K562 (cell line): ENCODE measurements at regions not wholly inside any gene's neighbourhood (a gene's known extent, or its start where the extent isn't known, plus 50 kb on each side); places are given as distances from the start of the nearest gene placed in this dataset.

Source experiments
- ATAC-seq: fragments of 200-7000 bp; cut with Tn5 transposase; 3 replicates; pipeline ENCODE4 v1.9.1; 2020; ENCODE audit warnings: moderate library complexity
- BruUV-seq: library from RNA; stranded (reverse); fragments of 400-500 nt; replicated peaks from 2 replicates; lab custom pipeline; 2021; lab: Mats Ljungman, UMichigan
- CTCF ChIA-PET: fragments of 300-600 bp; formaldehyde crosslinking; extraction: SDS; loops from one replicate; lab custom pipeline; 2021; ENCODE audit warnings: low intra/inter-chr PET ratio; lab: Yijun Ruan, JAX
- POLR2A ChIA-PET: fragments of 300-600, 350-650 bp; sonication (Branson Sonifier 250); formaldehyde crosslinking; extraction: SDS; loops from one replicate; lab custom pipeline; 2021; ENCODE audit warnings: antibody characterized with exemption, inconsistent platforms; lab: Yijun Ruan, JAX
- DNase-seq, 4 experiments: peaks; one replicate each; pipeline versions ENCODE4 v3.0.0 to v3.0.0-alpha.2; 2011 to 2018; ENCODE audit warnings: low spot score in 3 of 4, mixed read lengths in 3 of 4; ENCODE audit errors: extremely low read depth in 1 of 4
- FAIRE-seq: peaks from 2 replicates; lab custom pipeline; 2011; peaks lifted over from hg19 to GRCh38; lab: Jason Lieb, UNC
- H2AFZ ChIP-seq: 2 replicates; pipeline ENCODE4 v1.6.0; 2011; ENCODE audit warnings: low read depth, low read length, control low read depth, inconsistent platforms
- H3K27ac ChIP-seq: fragments of 200-600 bp; 3 replicates; pipeline ENCODE4 v1.8.0; 2011; ENCODE audit warnings: low read depth, mild to moderate bottlenecking, control low read depth, inconsistent platforms, low read length, moderate library complexity, mixed read lengths; ENCODE audit errors: extremely low read depth
- H3K27me3 ChIP-seq, 2 experiments: fragments of 300-600 bp in 1 of 2; 2 replicates in 1 of 2; 3 replicates in 1 of 2; pipeline versions ENCODE4 v1.6.0 to v1.8.0; 2011; ENCODE audit warnings: inconsistent platforms in 2 of 2, low read length in 2 of 2, mild to moderate bottlenecking in 1 of 2, mixed read lengths in 1 of 2, moderate library complexity in 1 of 2; ENCODE audit not compliant: control insufficient read depth in 2 of 2, insufficient read depth in 2 of 2
- H3K36me3 ChIP-seq: fragments of 300-600 bp; 3 replicates; pipeline ENCODE4 v1.8.0; 2011; ENCODE audit warnings: mild to moderate bottlenecking, low read length, inconsistent platforms; ENCODE audit not compliant: control insufficient read depth, insufficient read depth
- H3K4me1 ChIP-seq, 2 experiments: fragments of 200-600 bp in 1 of 2; replicated peaks in 1 of 2; 2 replicates in 1 of 2; 3 replicates in 1 of 2; pipeline versions ENCODE4 v1.5.1 to v1.8.0; 2011; ENCODE audit warnings: inconsistent platforms in 2 of 2, low read length in 2 of 2, mild to moderate bottlenecking in 1 of 2, mixed read lengths in 1 of 2, moderate library complexity in 1 of 2; ENCODE audit not compliant: control insufficient read depth in 2 of 2, insufficient read depth in 2 of 2
- H3K4me2 ChIP-seq: 2 replicates; pipeline ENCODE4 v1.6.1; 2011; ENCODE audit warnings: low read length, control low read depth, inconsistent platforms, mixed read lengths; ENCODE audit not compliant: insufficient read depth
- H3K4me3 ChIP-seq: fragments of 200-600 bp; sonication (generic), shearing (Covaris generic); 2 replicates; pipeline ENCODE4 v1.5.1; 2016; ENCODE audit warnings: control low read depth, inconsistent platforms
- H3K79me2 ChIP-seq: fragments of 200-600 bp; 3 replicates; pipeline ENCODE4 v1.8.0; 2011; ENCODE audit warnings: low read length, inconsistent platforms; ENCODE audit not compliant: control insufficient read depth, insufficient read depth
- H3K9ac ChIP-seq, 2 experiments: 2 replicates each; pipeline versions ENCODE4 v1.6.0 to v1.6.1; 2011; ENCODE audit warnings: low read depth in 2 of 2, low read length in 2 of 2, control low read depth in 1 of 2, inconsistent platforms in 1 of 2, mild to moderate bottlenecking in 1 of 2, mixed read lengths in 1 of 2; ENCODE audit not compliant: insufficient read depth in 1 of 2
- H3K9me1 ChIP-seq: one replicate; pipeline ENCODE4 v1.6.0; 2011; ENCODE audit warnings: inconsistent platforms, mild to moderate bottlenecking, low read length, moderate library complexity; ENCODE audit not compliant: control insufficient read depth, insufficient read depth
- H3K9me3 ChIP-seq: replicated peaks from 2 replicates; pipeline ENCODE4 v1.5.1; 2011; ENCODE audit warnings: low read depth, low read length, inconsistent platforms; ENCODE audit not compliant: control insufficient read depth, insufficient read depth
- H4K20me1 ChIP-seq: replicated peaks from 2 replicates; pipeline ENCODE4 v1.6.1; 2011; ENCODE audit warnings: low read length, inconsistent platforms, mixed read lengths; ENCODE audit not compliant: control insufficient read depth, insufficient read depth
- BRCA1 ChIP-seq, 2 experiments: fragments of 450-650 bp in 1 of 2; sonication (generic) in 1 of 2; formaldehyde crosslinking in 1 of 2; IDR thresholded peaks; 2 replicates each; pipeline versions ENCODE4 v1.5.0 to v1.6.1; 2017 to 2020; ENCODE audit warnings: mild to moderate bottlenecking in 1 of 2, missing genetic modification reagents in 1 of 2
- FOS ChIP-seq: IDR thresholded peaks from 3 replicates; pipeline ENCODE4 v1.6.1; 2011; ENCODE audit not compliant: insufficient read length; ENCODE audit errors: extremely low read depth
- FOXA1 ChIP-seq: fragments of 450-650 bp; IDR thresholded peaks from 2 replicates; pipeline ENCODE4 v1.6.1; 2016; ENCODE audit warnings: mild to moderate bottlenecking, borderline replicate concordance
- HDAC1 ChIP-seq, 2 experiments: fragments of 450-650 bp; IDR thresholded peaks; 2 replicates each; pipeline ENCODE4 v1.6.1; 2016 to 2017; ENCODE audit warnings: inconsistent platforms in 1 of 2, mild to moderate bottlenecking in 1 of 2, moderate library complexity in 1 of 2
- HDAC3 ChIP-seq: fragments of 450-650 bp; IDR thresholded peaks from 2 replicates; pipeline ENCODE4 v1.6.1; 2018; ENCODE audit warnings: borderline replicate concordance, mild to moderate bottlenecking, moderate library complexity; ENCODE audit not compliant: partially characterized antibody
- KAT8 ChIP-seq: fragments of 450-650 bp; IDR thresholded peaks from 2 replicates; pipeline ENCODE4 v1.6.1; 2016; ENCODE audit warnings: low read depth, mild to moderate bottlenecking
- LARP7 ChIP-seq: fragments of 450-650 bp; IDR thresholded peaks from 2 replicates; pipeline ENCODE4 v1.6.1; 2016
- NR2C1 ChIP-seq, 2 experiments: fragments of 450-650 bp; IDR thresholded peaks; 2 replicates each; pipeline ENCODE4 v1.6.1; 2017; ENCODE audit warnings: mild to moderate bottlenecking in 2 of 2, antibody characterized with exemption in 1 of 2, inconsistent platforms in 1 of 2, missing compliant biosample characterization in 1 of 2, missing genetic modification characterization in 1 of 2
- PTBP1 ChIP-seq: fragments of 200-400 bp; formaldehyde crosslinking; IDR thresholded peaks from 2 replicates; pipeline ENCODE4 v1.6.1; 2017; ENCODE audit warnings: low read depth, low read length
- SIRT6 ChIP-seq: IDR thresholded peaks from one replicate; pipeline ENCODE4 v1.6.1; 2012; ENCODE audit warnings: low read depth, mild to moderate bottlenecking, control low read depth, inconsistent platforms, low read length, moderate library complexity
- SMAD4 ChIP-seq: fragments of 250-450 bp; sonication (Bioruptor Pico); conservative IDR thresholded peaks from 2 replicates; pipeline ENCODE4 v1.8.0; 2021; ENCODE audit warnings: inconsistent platforms, mild to moderate bottlenecking, moderate library complexity
- TCFL5 ChIP-seq: fragments of 250-450 bp; sonication (Bioruptor Pico); conservative IDR thresholded peaks from 2 replicates; pipeline ENCODE4 v1.6.1; 2021; ENCODE audit warnings: mild to moderate bottlenecking, moderate library complexity, matching md5 sums
- ZNF12 ChIP-seq: sonication (generic); formaldehyde crosslinking; IDR thresholded peaks from 2 replicates; pipeline ENCODE4 v1.4.0; 2020; ENCODE audit warnings: mild to moderate bottlenecking, missing genetic modification reagents
- ZNF551 ChIP-seq: fragments of 250-450 bp; sonication (Bioruptor Pico); IDR thresholded peaks from 2 replicates; pipeline ENCODE4 v1.5.0; 2021; ENCODE audit warnings: mild to moderate bottlenecking, moderate library complexity
- ZNF668 ChIP-seq: fragments of 250-450 bp; sonication (Bioruptor Pico); IDR thresholded peaks from 2 replicates; pipeline ENCODE4 v1.8.0; 2022; ENCODE audit warnings: mild to moderate bottlenecking, inconsistent platforms
- ZNF77 ChIP-seq: fragments of 250-450 bp; sonication (Bioruptor Pico); IDR thresholded peaks from 2 replicates; pipeline ENCODE4 v1.5.0; 2020
- WGBS: fragments of 100-300 bp; shearing (Covaris generic); methylation state at CpG from one replicate; pipeline ENCODE4 v1.1.6; 2016; ENCODE audit warnings: low coverage, mixed read lengths; ENCODE audit not compliant: insufficient coverage; ENCODE audit errors: missing lambda C conversion rate; 5-methylcytosine and 5-hydroxymethylcytosine counted together
- in situ Hi-C: fragments of 300-500 bp; cut with MboI; formaldehyde crosslinking; loops from 4 replicates; pipeline ENCODE4 v1.15.0; 2018; ENCODE audit warnings: inconsistent platforms, mixed read lengths
- intact Hi-C: fragments of 100-400 bp; cut with micrococcal nuclease; formaldehyde crosslinking; loops from 2 replicates; pipeline ENCODE4 v1.14.2; 2022
- TF ChIP-seq, protein P1 (sequence below), 3 experiments: fragments of 200-800 bp in 1 of 3; sonication (Bioruptor generic) in 1 of 3; sonication (generic) in 1 of 3; formaldehyde crosslinking in 1 of 3; IDR thresholded peaks; 2 replicates each; pipeline versions ENCODE4 v1.6.1 to v1.8.0; 2016 to 2022; ENCODE audit warnings: mild to moderate bottlenecking in 2 of 3, missing compliant biosample characterization in 2 of 3, missing genetic modification characterization in 2 of 3, missing genetic modification reagents in 1 of 3

DNA sequence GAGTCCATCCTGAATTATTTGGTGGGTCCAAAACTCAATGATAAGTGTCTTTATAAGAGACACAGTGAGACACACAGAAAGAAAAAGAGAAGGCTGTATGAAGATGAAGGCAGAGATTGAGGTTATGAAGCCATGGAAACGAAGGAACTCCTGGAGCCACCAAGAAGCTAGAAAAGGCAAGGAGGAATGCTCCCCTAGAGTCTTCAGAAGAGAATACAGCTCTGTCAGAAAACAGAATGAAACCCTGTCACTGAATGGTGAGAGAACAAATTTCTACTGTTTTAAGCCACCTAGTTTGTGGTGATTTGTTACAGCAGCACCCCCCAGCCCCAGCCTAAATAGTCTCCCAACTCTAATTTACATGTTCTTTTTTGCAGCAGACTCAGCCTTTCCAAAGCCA, 635.1 kb downstream of the EPHA7 start:
- Histone ChIP-seq H3K27ac (no peak overlapping the region), H4K20me1 (no peaks in the 10 kb centered on the region), H3K27me3 (no peaks in the 10 kb centered on the region), H3K4me2 (no peak overlapping the region), H3K4me1 (no peaks in the 10 kb centered on the region), H3K9me3 (no peaks in the 10 kb centered on the region; the same call in none of the 2 replicates), H3K9ac (no peak overlapping the region), H3K79me2 (no peaks in the 10 kb centered on the region), H2AFZ (no peak overlapping the region), H3K4me3 (no peak overlapping the region), H3K9me1 (no peaks in the 10 kb centered on the region), H3K36me3 (no peaks in the 10 kb centered on the region)
- in situ Hi-C loops (no loop called here), intact Hi-C loops (no loop called here)
- ATAC-seq (no peak), FAIRE-seq (no peak), DNase-seq (no peak)
- TF ChIP-seq TCFL5 (no peak), PTBP1 (no peak), HDAC3 (no peak), ZNF77 (CRISPR knock-in tag) (no peak), FOS (no peak), ZNF12 (CRISPR knock-in tag) (no peak), SMAD4 (no peak), BRCA1 (IDR thresholded peaks at IDR 0.05) (no peak), BRCA1 (CRISPR knock-in tag; IDR thresholded peaks at IDR 0.05) (no peak), HDAC1 (IDR thresholded peaks at IDR 0.05) (no peak), ZNF668 (CRISPR knock-in tag) (no peak), NR2C1 (IDR thresholded peaks at IDR 0.05) (no peak), NR2C1 (tag; IDR thresholded peaks at IDR 0.05) (no peak), SIRT6 (no peak), LARP7 (no peak), ZNF551 (CRISPR knock-in tag) (no peak), FOXA1 (no peak), KAT8 (no peak)
- TF ChIP-seq, protein P1, sequence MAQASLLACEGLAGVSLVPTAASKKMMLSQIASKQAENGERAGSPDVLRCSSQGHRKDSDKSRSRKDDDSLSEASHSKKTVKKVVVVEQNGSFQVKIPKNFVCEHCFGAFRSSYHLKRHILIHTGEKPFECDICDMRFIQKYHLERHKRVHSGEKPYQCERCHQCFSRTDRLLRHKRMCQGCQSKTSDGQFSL (CRISPR knock-in tag; IDR thresholded peaks at IDR 0.05), result no peak
- TF ChIP-seq, protein P1 (tag; IDR thresholded peaks at IDR 0.05), result no peak
- BruUV-seq, result no TSS peak
- 0% methylated on average over 1 of the region's 1 CpG for WGBS
- CTCF ChIA-PET, result no interaction called here
- POLR2A ChIA-PET, result no interaction called here
